GM19328 (cell line): ENCODE measurements at regions not wholly inside any gene's neighbourhood (a gene's known extent, or its start where the extent isn't known, plus 50 kb on each side); places are given as distances from the start of the nearest gene placed in this dataset.

Experiments
- ATAC-seq: cut with Tn5 transposase; IDR thresholded peaks from one replicate; pipeline ENCODE4 v1.9.1; 2021; ENCODE audit warnings: mild to moderate bottlenecking, moderate library complexity; ENCODE audit not compliant: unreplicated experiment

DNA sequence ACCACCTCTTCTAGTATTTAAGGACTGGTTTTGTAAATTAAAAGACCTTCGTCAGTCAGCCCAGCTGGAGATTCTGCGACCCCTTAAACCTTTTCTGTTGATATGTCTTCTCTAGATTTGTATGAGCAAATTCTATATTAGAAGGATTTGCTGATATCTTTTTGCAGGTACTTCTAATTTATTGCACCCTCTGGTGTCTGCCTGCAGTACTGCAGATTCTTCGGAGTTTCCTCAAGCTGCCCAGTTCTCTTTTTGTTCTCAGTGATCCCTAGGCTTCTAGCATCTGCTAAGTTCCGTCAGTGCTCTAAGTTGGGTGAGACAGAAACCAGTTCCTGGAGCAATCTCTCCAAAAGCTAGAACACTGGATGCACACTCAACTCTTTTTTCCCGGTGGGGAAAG lies 545.2 kb downstream of the C4orf33 start:
- ATAC-seq = no peak

DNA sequence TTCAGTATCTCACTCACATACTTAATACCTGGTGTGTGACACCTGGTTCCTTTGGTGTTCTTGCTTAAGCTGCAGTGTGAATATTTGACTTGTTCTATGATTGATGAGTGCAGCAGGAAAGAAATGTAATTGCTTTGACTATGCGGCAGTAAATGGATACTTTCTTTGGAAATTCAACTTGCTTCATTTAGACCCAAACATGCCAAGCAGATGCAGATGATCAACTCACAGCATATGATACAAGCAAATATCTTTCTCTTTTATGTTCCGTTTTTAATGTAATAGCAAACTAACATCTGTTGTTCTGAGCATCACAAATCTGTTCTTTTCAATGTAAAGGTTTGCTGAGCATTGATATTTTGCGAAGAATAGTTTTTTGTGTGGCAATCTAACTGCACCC lies 549.5 kb downstream of the C4orf33 start:
- ATAC-seq = no peak

DNA sequence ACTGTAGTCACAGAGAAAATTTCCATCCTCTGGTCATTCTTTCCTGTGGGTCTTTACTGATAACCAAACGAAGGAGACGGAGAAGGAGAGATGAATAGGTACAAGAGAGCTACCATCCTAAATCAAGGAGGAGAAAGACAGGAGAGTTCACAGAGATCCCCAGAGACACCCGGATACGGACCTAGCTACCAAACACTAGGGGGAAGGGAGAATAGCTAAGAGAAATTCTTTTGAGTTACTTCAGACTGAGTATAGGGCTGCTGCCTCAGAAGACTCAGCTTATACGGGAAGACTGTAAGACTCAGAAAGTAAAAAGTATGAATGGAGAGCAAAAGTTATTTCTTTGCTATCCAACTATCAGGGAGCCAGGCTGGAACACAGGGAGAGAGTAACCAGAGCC lies 572.1 kb downstream of the C4orf33 start:
- no peak for ATAC-seq

DNA sequence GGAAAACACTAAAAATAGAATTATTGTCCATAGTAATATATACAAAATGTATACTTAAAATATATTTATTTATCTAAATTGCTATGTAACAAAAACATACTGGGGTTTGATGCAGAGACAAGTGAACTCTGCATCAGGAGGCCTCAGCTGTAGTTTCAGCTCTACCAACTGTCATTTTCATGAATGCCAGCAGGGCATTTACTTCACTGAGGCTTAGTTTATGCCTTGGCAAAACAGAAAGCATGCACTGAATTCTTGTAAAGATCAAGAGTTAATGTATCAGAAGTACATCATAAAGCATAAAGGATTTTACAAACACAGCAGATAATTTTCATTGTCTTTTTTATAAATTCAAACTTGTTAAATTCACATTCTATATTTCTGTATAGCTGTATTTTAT lies 577.0 kb downstream of the C4orf33 start:
- no peak for ATAC-seq

DNA sequence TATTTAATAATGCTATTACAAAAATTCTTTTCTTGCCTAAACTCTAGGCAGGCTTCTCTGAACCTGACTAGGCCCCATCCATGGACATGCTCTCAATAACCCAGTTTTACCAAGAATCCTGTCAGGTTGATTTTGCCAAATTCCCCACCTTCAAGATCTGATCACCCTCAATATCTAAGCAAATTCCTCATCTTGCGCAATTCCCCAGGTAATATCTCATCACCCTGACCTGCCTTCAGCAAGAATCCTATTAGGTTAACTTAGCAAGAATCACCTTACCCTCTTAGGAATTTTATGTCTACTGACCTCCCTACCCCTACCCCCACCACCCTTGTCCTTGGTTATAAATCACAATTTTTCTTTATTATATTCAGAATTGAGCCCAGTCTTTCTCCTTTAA lies 579.1 kb downstream of the C4orf33 start:
- no peak for ATAC-seq

DNA sequence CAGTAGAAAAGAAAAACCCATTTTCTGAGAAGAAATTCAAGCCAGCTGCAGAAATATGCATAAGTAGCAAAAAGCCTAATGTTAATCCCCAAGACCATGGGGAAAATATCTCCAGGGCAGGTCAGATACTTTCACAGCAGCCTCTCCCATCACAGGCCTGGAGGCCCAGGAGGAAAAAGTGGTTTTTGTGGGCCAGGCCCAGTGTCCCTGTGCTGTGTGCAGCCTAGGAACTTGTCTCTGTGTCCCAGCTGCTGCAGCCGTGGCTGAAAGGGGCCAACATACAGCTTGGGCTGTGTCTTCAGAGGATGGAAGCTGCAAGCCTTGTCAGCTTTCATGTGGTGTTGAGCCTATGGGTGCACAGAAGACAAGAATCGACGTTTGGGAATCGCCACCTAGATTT lies 581.0 kb downstream of the C4orf33 start:
- ATAC-seq = no peak

DNA sequence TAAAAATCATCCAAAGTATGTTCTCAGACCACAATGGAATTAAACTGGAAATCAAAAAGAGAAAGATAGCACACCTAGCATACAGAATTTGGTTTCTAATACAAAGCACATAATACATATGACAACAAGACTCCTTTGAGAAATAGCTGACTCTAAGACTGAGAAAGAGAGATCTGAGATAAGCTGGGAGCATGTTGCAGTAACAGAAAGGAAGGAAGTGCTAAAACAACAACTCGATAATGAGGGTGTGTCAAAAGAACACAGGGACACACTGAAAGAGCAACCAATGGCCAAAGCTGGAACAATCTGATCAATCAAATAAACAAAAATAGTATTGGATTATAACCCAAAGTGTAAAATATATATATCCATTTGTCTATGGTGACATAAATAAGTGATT lies 586.6 kb downstream of the C4orf33 start:
- ATAC-seq = no peak

DNA sequence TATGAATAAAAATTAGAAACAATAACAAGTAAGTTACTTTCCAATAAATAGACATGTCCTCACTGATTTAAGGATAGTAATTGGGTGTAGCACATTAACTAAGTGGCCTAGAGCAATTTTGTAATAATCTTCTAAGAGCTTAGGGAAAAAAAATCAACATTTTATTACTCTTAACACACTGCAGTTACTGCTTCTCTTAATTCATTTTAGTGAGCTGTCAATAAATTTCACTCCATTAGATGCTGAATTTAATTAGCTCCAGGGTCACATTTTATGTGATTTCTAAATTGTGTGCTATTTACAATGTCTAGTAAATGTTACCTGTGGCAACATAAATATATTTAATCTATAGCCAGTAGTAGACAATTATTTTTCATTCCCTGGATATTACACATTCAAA lies 612.0 kb downstream of the C4orf33 start:
- no peak for ATAC-seq

DNA sequence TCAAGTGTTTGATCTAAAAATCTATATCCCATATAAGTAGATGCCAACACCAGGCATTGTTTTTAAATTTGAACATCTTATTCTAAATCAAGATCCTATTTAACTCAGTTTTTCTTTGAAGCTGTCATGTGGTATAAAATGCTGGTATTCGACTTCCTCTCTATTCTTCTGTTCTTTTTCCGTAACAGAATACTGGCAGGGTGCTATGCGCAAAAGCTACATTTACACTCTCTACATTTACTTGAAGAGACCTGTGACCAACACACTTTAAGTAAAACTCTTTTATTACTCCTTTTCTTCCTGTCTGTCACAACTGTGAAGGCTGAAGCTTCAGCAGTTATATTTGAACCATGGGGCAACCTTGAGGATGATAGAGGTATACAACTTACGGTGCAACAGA lies 612.8 kb downstream of the C4orf33 start:
- no peak for ATAC-seq

DNA sequence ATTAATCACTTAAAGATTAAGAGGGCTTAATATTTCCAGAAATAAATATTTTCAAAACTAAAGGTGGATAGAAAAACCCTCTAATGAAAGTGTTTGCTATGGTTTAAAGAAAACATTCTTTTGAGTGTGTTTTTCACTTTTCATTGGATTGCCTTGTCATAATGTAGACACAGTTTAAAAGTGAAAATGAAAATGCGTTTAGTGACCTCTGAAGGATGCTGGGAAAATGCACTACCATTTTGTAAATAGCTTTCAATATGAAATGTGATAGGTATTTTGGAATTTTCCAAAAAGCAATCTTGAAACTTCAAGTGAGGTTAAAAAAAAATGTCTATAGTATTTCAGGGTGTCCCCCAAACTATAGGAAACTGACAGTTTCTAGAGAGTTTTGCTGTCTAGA lies 642.2 kb downstream of the C4orf33 start:
- ATAC-seq = no peak

DNA sequence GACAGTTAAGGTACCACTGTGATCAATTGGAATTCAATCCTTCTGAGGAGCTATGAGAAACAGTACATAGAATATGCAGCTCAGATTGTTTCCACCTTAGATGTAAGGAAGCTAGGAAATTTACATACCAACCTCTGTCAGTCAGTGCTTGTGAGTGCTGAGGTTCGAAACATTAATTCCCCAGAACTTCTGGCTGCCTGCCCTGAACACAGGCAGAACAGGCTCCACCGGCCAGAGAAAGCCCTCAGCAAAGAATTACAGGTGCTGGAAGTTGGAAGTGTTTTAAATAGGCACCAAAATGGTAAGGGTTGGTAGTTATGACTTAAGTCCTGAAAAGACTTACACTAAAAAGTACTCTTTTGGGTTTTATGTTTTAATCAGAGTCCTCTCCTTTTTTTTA lies 651.8 kb downstream of the C4orf33 start:
- ATAC-seq = no peak

DNA sequence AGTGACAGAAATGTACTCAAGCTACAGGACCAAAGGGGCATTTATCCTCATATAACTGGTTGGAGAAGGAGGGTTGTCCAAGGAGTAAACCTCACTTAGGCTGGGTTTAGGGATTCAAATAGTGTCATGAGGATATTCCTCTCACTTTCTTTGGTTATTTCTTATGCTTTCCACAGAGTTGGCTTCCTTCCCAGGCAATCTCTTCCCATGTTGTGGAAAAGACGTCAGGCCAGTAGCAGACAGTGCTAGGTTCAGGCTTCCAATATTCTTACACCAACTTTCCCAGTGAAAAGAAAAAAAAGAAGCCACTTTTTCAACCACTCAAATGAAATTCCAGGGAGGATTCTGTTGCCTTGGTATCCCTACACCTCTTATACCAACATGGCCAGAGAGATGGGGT lies 653.0 kb downstream of the C4orf33 start:
- no peak for ATAC-seq

DNA sequence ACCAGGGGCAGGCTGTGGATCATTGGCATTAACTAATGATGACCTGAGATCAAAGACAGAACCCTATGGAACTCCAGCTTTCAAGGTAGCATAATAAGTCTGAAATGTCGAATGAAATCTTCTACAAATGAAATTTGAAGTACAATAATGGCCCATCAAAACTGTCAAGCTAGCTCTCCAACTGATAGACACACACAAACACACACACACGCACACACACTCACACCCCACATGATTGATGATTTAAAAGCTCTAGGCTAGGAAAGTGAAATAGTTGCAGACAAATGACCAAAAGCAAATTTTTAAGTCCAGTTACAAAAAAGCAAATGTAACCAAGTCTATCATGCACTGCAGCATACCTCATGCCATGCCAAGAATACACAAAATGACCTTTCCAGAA lies 655.7 kb downstream of the C4orf33 start:
- ATAC-seq = no peak

DNA sequence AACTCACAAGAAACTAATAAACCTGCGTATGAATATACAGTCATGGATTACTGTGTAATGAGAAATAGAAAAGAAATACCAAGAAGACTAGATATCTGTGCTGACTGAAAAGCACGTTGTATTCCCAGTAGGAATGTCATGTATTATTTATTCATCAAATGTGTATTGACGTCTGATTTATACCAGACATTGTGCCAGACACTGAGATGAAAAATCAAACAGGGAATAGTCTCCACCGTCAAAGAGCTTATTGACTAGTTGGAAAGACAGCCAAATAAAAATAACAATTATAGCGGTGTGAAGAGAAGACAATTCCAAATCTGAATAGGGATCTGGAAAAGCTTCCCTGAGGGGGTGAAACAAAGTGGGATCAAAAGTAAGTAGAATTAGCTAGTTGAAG lies 687.6 kb downstream of the C4orf33 start:
- no peak for ATAC-seq

DNA sequence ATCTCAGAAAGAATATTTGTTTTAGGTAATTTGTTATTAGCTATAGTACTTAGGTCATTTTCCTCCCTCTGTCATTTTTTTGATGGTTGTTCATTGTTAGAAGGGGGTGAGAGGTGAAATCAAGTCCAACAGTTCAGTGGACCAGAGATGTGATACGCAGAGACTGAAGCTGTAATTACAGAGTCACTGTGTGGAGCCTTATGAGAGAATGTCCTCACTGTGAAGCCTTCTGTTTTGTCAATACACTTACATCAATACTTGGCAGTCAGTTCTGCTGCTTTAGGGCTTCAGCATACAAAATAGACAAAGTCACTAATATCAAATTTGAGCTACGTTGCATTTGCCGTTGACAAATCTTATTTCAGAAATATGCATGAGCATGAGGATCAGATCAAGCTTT lies 692.5 kb downstream of the C4orf33 start:
- no peak for ATAC-seq

DNA sequence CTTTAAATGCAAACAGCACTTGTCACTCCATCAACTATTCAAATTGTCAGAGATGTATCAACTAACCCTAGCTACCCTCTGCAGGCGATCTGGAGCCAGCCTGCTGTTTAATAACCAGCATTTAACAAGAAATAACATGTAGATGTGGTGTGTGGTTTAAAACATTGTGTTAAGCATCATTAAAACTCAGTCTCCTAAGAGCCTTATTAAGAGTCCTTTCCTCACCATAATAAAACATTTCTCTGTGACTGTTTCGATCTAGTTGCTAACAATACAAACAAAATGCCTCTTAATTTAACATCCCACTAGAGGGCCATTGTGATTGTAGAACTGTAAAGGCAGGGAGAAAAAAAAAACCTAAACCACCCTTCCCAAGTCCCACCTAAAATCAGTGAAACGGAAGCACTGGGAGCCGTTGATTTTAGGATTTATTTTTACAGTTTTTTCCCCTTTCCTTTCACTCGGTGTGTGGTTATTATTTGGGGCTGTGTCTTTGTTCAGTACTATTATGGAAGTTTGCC lies 708.6 kb downstream of the C4orf33 start:
- no peak for ATAC-seq

DNA sequence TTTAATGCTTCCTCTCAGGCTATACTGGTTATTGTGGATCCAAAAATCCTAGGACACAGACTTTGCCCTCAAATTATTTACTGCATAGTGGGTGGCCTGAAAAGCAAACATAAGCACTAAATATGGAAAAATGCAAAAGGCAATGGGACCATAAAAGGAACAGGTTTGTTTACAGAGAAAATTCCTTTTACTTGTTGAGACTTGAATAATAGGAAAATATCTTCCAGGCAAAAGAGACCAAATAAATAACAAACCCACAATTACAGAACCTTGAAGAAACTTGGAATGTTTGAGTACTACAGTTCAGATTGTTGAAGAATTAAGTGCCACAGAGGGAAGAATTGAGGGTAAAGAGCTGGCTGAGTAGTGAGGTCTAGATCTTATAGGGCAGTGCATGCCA lies 711.0 kb downstream of the C4orf33 start:
- no peak for ATAC-seq

DNA sequence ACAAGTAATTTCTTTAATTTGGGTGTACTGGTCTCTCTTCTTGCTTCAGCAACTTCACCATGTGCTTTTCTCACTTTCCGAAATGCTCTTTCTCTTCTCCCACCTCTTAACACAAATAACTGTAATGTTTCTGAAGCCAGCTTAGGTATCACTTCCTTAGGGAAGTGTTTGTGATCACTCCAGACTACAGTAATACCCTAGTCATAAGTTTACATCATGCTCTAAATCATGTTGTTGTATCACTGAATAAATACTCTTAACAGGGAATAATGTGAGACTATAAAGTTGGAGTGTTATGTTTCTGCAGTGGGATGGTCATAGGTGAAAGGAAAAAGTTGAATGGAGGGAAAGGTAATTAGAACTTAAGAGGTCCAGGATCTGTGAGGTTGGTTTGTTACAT lies 712.3 kb downstream of the C4orf33 start:
- no peak for ATAC-seq

DNA sequence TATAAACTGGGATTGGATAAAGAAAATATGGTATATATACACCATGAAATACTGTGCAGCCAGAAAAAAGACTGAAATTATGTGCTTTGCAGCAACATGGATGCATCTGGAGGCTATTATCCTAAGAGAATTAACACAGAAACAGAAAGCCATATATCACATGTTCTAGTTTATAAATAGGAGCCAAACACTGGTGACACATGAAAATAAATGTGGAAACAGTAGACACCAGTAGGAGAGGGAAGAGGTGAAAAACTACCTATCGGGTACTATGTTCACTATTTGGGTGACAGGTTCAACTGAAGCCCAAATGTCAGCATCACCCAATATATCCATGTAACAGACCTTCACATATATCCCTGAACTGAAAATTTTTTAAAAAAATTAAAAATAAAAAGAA lies 725.1 kb downstream of the C4orf33 start:
- ATAC-seq = no peak

DNA sequence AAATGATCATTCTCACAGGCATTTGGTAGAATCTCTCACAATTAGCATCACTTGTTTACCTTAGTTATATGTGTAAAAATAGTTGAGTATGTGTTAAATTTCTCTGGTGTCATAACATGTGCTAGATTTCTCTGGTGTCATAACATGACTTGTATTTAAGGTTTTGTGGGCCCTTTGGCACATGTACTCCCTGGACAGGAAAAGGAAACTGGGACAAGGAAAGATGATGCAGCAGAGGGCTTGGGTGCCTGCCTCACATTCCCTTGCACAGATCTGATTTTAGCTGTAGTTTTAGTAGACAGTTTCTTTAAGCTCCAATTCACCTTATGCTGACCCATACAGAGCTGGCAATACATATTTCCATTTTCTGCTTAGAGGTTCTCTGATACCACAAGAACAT lies 726.0 kb downstream of the C4orf33 start:
- no peak for ATAC-seq

DNA sequence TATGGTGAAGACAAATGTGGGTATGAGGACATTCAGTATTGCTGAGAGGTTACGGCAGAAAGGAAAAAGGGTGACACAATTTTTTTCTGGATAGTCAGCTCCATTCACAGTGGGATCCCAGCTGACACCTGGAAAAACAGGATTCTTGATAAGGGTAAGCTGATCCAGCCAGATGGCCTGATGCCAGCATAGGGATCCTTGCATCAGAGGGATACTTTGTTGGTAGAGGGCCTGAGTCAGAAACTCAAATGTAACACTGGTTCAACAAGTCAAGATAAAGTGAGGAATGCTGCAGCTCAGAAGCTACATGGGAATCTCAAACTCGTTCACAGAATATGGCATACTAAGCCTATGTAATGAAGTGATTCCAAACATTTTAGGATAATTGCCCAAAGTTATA lies 726.7 kb downstream of the C4orf33 start:
- ATAC-seq = no peak

DNA sequence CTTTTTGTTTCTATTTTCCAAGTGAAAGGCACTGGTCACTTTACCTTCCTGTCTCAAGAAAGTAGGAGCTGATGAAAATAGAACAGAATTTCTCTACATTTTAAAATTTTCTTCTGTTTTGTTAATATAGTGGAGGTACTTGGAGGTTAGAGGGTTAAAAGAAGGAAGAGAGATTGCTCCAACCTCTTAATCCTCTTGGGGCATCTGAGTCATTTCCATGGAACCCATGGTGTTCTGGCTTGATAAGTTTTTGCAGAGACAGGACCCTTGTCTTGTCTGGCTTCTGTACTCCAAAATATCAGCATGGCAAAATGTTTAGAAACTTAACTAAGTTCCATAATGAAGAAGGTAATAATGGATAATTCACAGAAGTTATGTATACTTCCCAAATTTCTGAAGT lies 727.2 kb downstream of the C4orf33 start:
- no peak for ATAC-seq

DNA sequence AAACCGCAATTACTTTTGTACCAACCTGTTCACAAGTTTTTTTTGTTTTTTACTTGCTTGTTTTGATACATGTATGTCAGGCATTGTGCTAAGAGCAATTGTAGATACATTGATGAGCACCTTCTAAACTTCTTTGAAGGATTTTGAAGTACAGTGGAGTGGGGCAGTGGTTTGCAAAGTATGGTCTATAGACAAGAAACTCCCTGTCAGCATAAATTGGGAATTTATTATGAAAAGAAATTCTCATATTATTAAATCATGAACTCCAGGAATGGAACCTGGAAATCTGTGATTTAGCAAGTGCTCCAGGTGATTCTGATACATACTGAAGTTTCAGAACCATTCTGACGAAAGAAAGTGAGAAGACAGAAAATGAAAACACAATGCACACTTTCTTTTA lies 733.4 kb downstream of the C4orf33 start:
- no peak for ATAC-seq

DNA sequence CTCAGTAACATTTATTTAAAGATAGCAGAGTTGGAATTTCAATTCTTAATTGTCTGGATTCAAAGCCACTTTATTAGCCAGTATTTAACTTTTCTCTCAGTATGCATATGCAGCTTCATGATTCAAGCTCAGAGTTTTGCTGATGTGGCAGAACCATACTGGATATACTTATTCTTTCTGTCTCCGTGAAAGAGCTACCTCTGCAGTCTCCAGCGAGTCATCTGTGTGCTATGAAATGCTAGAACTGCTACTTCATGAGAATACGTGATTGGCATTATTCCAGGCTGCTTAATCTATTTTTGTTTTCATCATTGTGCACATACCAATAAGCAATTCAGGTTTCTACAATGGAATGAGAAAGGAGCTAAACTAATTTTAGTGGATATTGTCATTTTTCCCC lies 743.7 kb downstream of the C4orf33 start:
- no peak for ATAC-seq
